SK-N-SH treated with all-trans-retinoic acid at 6 μM for 48 hours (cell line): ENCODE measurements at regions not wholly inside any gene's neighbourhood (a gene's known extent, or its start where the extent isn't known, plus 50 kb on each side); places are given as distances from the start of the nearest gene placed in this dataset.

Experiments used
- ATAC-seq: fragments of 200-7000 bp; cut with Tn5 transposase; 3 replicates; pipeline ENCODE4 v1.9.1; 2020; ENCODE audit warnings: mild to moderate bottlenecking, moderate library complexity
- ARNTL ChIP-seq: fragments of 450-650 bp; formaldehyde crosslinking; IDR thresholded peaks from 2 replicates; pipeline ENCODE4 v1.5.0; 2020; ENCODE audit warnings: low read depth, mild to moderate bottlenecking, moderate library complexity, borderline replicate concordance
- BACH2 ChIP-seq: fragments of 250-450 bp; sonication (Bioruptor Pico); IDR thresholded peaks from 2 replicates; pipeline ENCODE4 v1.9.0; 2021; ENCODE audit warnings: mild to moderate bottlenecking, borderline replicate concordance
- CREB5 ChIP-seq: fragments of 250-450 bp; sonication (Bioruptor Pico); IDR thresholded peaks from 2 replicates; pipeline ENCODE4 v1.5.1; 2020; ENCODE audit warnings: low read depth, mild to moderate bottlenecking, moderate library complexity
- CSDC2 ChIP-seq: fragments of 250-450 bp; sonication (Bioruptor Pico); IDR thresholded peaks from 2 replicates; pipeline ENCODE4 v1.5.0; 2020; ENCODE audit warnings: mild to moderate bottlenecking, moderate library complexity
- CSRNP3 ChIP-seq: fragments of 250-450 bp; sonication (Bioruptor Pico); IDR thresholded peaks from 2 replicates; pipeline ENCODE4 v1.5.1; 2021; ENCODE audit warnings: mild to moderate bottlenecking, moderate library complexity
- GLIS3 ChIP-seq: fragments of 250-450 bp; sonication (Bioruptor Pico); IDR thresholded peaks from 2 replicates; pipeline ENCODE4 v1.5.0; 2020; ENCODE audit warnings: mild to moderate bottlenecking, moderate library complexity
- ISL1 ChIP-seq: fragments of 250-450 bp; sonication (Bioruptor Pico); IDR thresholded peaks from 2 replicates; pipeline ENCODE4 v2.1.2; 2022; ENCODE audit warnings: mild to moderate bottlenecking, moderate library complexity
- POU6F1 ChIP-seq: fragments of 250-450 bp; sonication (Bioruptor Pico); IDR thresholded peaks from 2 replicates; pipeline ENCODE4 v1.8.0; 2021; ENCODE audit warnings: low read depth, mild to moderate bottlenecking, moderate library complexity, borderline replicate concordance
- PPARA ChIP-seq: fragments of 250-450 bp; sonication (Bioruptor Pico); IDR thresholded peaks from 2 replicates; pipeline ENCODE4 v1.5.0; 2020; ENCODE audit warnings: mild to moderate bottlenecking, borderline replicate concordance
- RARB ChIP-seq: fragments of 250-450 bp; sonication (Bioruptor Pico); IDR thresholded peaks from 2 replicates; pipeline ENCODE4 v1.8.0; 2021; ENCODE audit warnings: mild to moderate bottlenecking, moderate library complexity
- SNAI2 ChIP-seq: fragments of 250-450 bp; sonication (Bioruptor Pico); IDR thresholded peaks from 2 replicates; pipeline ENCODE4 v1.5.0; 2020; ENCODE audit warnings: mild to moderate bottlenecking, moderate library complexity
- TCF4 ChIP-seq: fragments of 250-450 bp; sonication (Bioruptor Pico); IDR thresholded peaks from 2 replicates; pipeline ENCODE4 v1.8.0; 2021; ENCODE audit warnings: mild to moderate bottlenecking, moderate library complexity, borderline replicate concordance
- TOX ChIP-seq: fragments of 250-450 bp; sonication (Bioruptor Pico); IDR thresholded peaks from 2 replicates; pipeline ENCODE4 v1.8.0; 2021; ENCODE audit warnings: mild to moderate bottlenecking, moderate library complexity, borderline replicate concordance
- TSHZ2 ChIP-seq: fragments of 250-450 bp; sonication (Bioruptor Pico); IDR thresholded peaks from 2 replicates; pipeline ENCODE4 v1.5.0; 2020; ENCODE audit warnings: mild to moderate bottlenecking, moderate library complexity
- ZC3H10 ChIP-seq: fragments of 250-450 bp; sonication (Bioruptor Pico); IDR thresholded peaks from 2 replicates; pipeline ENCODE4 v1.5.1; 2021; ENCODE audit warnings: mild to moderate bottlenecking, moderate library complexity
- ZFP3 ChIP-seq: fragments of 250-450 bp; sonication (Bioruptor Pico); IDR thresholded peaks from 2 replicates; pipeline ENCODE4 v1.5.0; 2020; ENCODE audit warnings: mild to moderate bottlenecking, moderate library complexity
- ZFP30 ChIP-seq: fragments of 450-650 bp; formaldehyde crosslinking; IDR thresholded peaks from 2 replicates; pipeline ENCODE4 v1.5.0; 2022; ENCODE audit warnings: mild to moderate bottlenecking, moderate library complexity
- ZNF70 ChIP-seq: fragments of 450-650 bp; formaldehyde crosslinking; IDR thresholded peaks from 2 replicates; pipeline ENCODE4 v1.5.0; 2020; ENCODE audit warnings: mild to moderate bottlenecking, moderate library complexity
- ZNF8 ChIP-seq: fragments of 450-650 bp; formaldehyde crosslinking; IDR thresholded peaks from 2 replicates; pipeline ENCODE4 v1.5.0; 2020; ENCODE audit warnings: mild to moderate bottlenecking, moderate library complexity

GRCh38 chr12:98387444-98387843 is 127.9 kb upstream of the TMPO start:
- TF ChIP-seq ZNF8: no peak
- TF ChIP-seq ZFP30: no peak
- no peak for TF ChIP-seq ARNTL (CRISPR knock-in tag)
- no peak for TF ChIP-seq ZC3H10 (CRISPR knock-in tag)
- TF ChIP-seq ZNF70 (CRISPR knock-in tag): no peak
- TF ChIP-seq CSRNP3 (CRISPR knock-in tag): no peak
- TF ChIP-seq POU6F1 (CRISPR knock-in tag): no peak
- no peak for TF ChIP-seq TOX (CRISPR knock-in tag)
- TF ChIP-seq CSDC2 (CRISPR knock-in tag): no peak
- no peak for TF ChIP-seq CREB5 (CRISPR knock-in tag)
- TF ChIP-seq PPARA: no peak
- TF ChIP-seq, all 23 proteins: peak for 0
- no peak for ATAC-seq

DNA sequence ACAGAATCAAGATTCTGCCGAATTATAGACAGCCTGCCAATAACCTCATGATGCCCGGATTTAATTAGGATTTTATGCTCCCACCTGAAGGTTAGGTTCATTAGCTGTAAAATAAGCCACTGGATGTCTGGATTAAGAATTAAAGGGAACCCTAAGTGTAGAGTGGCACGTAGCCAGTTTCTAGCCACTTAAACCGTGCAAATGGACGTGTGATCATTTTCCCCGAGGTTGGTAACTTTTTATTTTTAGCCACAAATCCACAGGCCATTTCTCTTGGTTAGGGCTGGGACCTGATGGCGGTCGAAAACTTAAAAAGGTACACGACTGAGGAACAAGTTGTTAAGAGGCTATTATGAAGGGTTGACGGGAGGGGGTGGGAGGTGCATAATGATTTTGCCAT is 127.3 kb upstream of the TMPO start:
- no peak for TF ChIP-seq BACH2
- no peak for TF ChIP-seq CSRNP3 (CRISPR knock-in tag)
- TF ChIP-seq ZFP3 (CRISPR knock-in tag): no peak
- no peak for TF ChIP-seq CREB5 (CRISPR knock-in tag)
- TF ChIP-seq GLIS3 (CRISPR knock-in tag): no peak
- TF ChIP-seq ZFP30: no peak
- no peak for TF ChIP-seq ZC3H10 (CRISPR knock-in tag)
- TF ChIP-seq TSHZ2 (CRISPR knock-in tag): no peak
- no peak for TF ChIP-seq RARB
- TF ChIP-seq, all 23 proteins: peak for 0
- no peak for ATAC-seq

- TF ChIP-seq TOX (CRISPR knock-in tag) (no peak), SNAI2 (CRISPR knock-in tag) (no peak), ISL1 (no peak), RARB (no peak), ZNF8 (no peak), ZNF70 (CRISPR knock-in tag) (no peak), CREB5 (CRISPR knock-in tag) (no peak), TCF4 (CRISPR knock-in tag) (no peak), TSHZ2 (CRISPR knock-in tag) (no peak)
- no peak for ATAC-seq
These were observed 125.8 kb upstream of the TMPO start for GRCh38 chr12:98389593-98389992.
